K562 (cell line): ENCODE measurements at regions not wholly inside any gene's neighbourhood (a gene's known extent, or its start where the extent isn't known, plus 50 kb on each side); places are given as distances from the start of the nearest gene placed in this dataset.
A peak's percentile ranks its signal among the peaks of the same experiment; 100 is the strongest.

Source experiments
- ATAC-seq: fragments of 200-7000 bp; cut with Tn5 transposase; 3 replicates; pipeline ENCODE4 v1.9.1; 2020; ENCODE audit warnings: moderate library complexity
- BruUV-seq: library from RNA; stranded (reverse); fragments of 400-500 nt; replicated peaks from 2 replicates; lab custom pipeline; 2021; lab: Mats Ljungman, UMichigan
- CTCF ChIA-PET: fragments of 300-600 bp; formaldehyde crosslinking; extraction: SDS; loops from one replicate; lab custom pipeline; 2021; ENCODE audit warnings: low intra/inter-chr PET ratio; lab: Yijun Ruan, JAX
- POLR2A ChIA-PET: fragments of 300-600, 350-650 bp; sonication (Branson Sonifier 250); formaldehyde crosslinking; extraction: SDS; loops from one replicate; lab custom pipeline; 2021; ENCODE audit warnings: antibody characterized with exemption, inconsistent platforms; lab: Yijun Ruan, JAX
- DNase-seq, 4 experiments: peaks; one replicate each; pipeline versions ENCODE4 v3.0.0 to v3.0.0-alpha.2; 2011 to 2018; ENCODE audit warnings: low spot score in 3 of 4, mixed read lengths in 3 of 4; ENCODE audit errors: extremely low read depth in 1 of 4
- FAIRE-seq: peaks from 2 replicates; lab custom pipeline; 2011; peaks lifted over from hg19 to GRCh38; lab: Jason Lieb, UNC
- H2AFZ ChIP-seq: 2 replicates; pipeline ENCODE4 v1.6.0; 2011; ENCODE audit warnings: low read depth, low read length, control low read depth, inconsistent platforms
- H3K27ac ChIP-seq: fragments of 200-600 bp; 3 replicates; pipeline ENCODE4 v1.8.0; 2011; ENCODE audit warnings: low read depth, mild to moderate bottlenecking, control low read depth, inconsistent platforms, low read length, moderate library complexity, mixed read lengths; ENCODE audit errors: extremely low read depth
- H3K27me3 ChIP-seq, 2 experiments: fragments of 300-600 bp in 1 of 2; 2 replicates in 1 of 2; 3 replicates in 1 of 2; pipeline versions ENCODE4 v1.6.0 to v1.8.0; 2011; ENCODE audit warnings: inconsistent platforms in 2 of 2, low read length in 2 of 2, mild to moderate bottlenecking in 1 of 2, mixed read lengths in 1 of 2, moderate library complexity in 1 of 2; ENCODE audit not compliant: control insufficient read depth in 2 of 2, insufficient read depth in 2 of 2
- H3K36me3 ChIP-seq: fragments of 300-600 bp; 3 replicates; pipeline ENCODE4 v1.8.0; 2011; ENCODE audit warnings: mild to moderate bottlenecking, low read length, inconsistent platforms; ENCODE audit not compliant: control insufficient read depth, insufficient read depth
- H3K4me1 ChIP-seq, 2 experiments: fragments of 200-600 bp in 1 of 2; replicated peaks in 1 of 2; 2 replicates in 1 of 2; 3 replicates in 1 of 2; pipeline versions ENCODE4 v1.5.1 to v1.8.0; 2011; ENCODE audit warnings: inconsistent platforms in 2 of 2, low read length in 2 of 2, mild to moderate bottlenecking in 1 of 2, mixed read lengths in 1 of 2, moderate library complexity in 1 of 2; ENCODE audit not compliant: control insufficient read depth in 2 of 2, insufficient read depth in 2 of 2
- H3K4me2 ChIP-seq: 2 replicates; pipeline ENCODE4 v1.6.1; 2011; ENCODE audit warnings: low read length, control low read depth, inconsistent platforms, mixed read lengths; ENCODE audit not compliant: insufficient read depth
- H3K4me3 ChIP-seq: fragments of 200-600 bp; sonication (generic), shearing (Covaris generic); 2 replicates; pipeline ENCODE4 v1.5.1; 2016; ENCODE audit warnings: control low read depth, inconsistent platforms
- H3K79me2 ChIP-seq: fragments of 200-600 bp; 3 replicates; pipeline ENCODE4 v1.8.0; 2011; ENCODE audit warnings: low read length, inconsistent platforms; ENCODE audit not compliant: control insufficient read depth, insufficient read depth
- H3K9ac ChIP-seq, 2 experiments: 2 replicates each; pipeline versions ENCODE4 v1.6.0 to v1.6.1; 2011; ENCODE audit warnings: low read depth in 2 of 2, low read length in 2 of 2, control low read depth in 1 of 2, inconsistent platforms in 1 of 2, mild to moderate bottlenecking in 1 of 2, mixed read lengths in 1 of 2; ENCODE audit not compliant: insufficient read depth in 1 of 2
- H3K9me1 ChIP-seq: one replicate; pipeline ENCODE4 v1.6.0; 2011; ENCODE audit warnings: inconsistent platforms, mild to moderate bottlenecking, low read length, moderate library complexity; ENCODE audit not compliant: control insufficient read depth, insufficient read depth
- H3K9me3 ChIP-seq: replicated peaks from 2 replicates; pipeline ENCODE4 v1.5.1; 2011; ENCODE audit warnings: low read depth, low read length, inconsistent platforms; ENCODE audit not compliant: control insufficient read depth, insufficient read depth
- H4K20me1 ChIP-seq: replicated peaks from 2 replicates; pipeline ENCODE4 v1.6.1; 2011; ENCODE audit warnings: low read length, inconsistent platforms, mixed read lengths; ENCODE audit not compliant: control insufficient read depth, insufficient read depth
- AFF4 ChIP-seq: sonication (generic); formaldehyde crosslinking; IDR thresholded peaks from 2 replicates; pipeline ENCODE4 v1.8.0; 2023; ENCODE audit warnings: mild to moderate bottlenecking, missing genetic modification reagents
- ATF7 ChIP-seq: fragments of 450-650 bp; IDR thresholded peaks from 2 replicates; pipeline ENCODE4 v1.7.1; 2014; ENCODE audit warnings: mild to moderate bottlenecking, moderate library complexity
- CBFA2T2 ChIP-seq: fragments of 450-650 bp; conservative IDR thresholded peaks from 2 replicates; pipeline ENCODE4 v1.6.1; 2017; ENCODE audit warnings: mild to moderate bottlenecking
- FOXJ3 ChIP-seq: sonication (generic); formaldehyde crosslinking; IDR thresholded peaks from 2 replicates; pipeline ENCODE4 v1.4.0; 2020; ENCODE audit warnings: mild to moderate bottlenecking, missing genetic modification reagents
- IFI16 ChIP-seq: fragments of 250-450 bp; sonication (Bioruptor Pico); IDR thresholded peaks from 2 replicates; pipeline ENCODE4 v2.1.2; 2022; ENCODE audit warnings: mild to moderate bottlenecking, inconsistent platforms
- MTA3 ChIP-seq: fragments of 450-650 bp; formaldehyde crosslinking; IDR thresholded peaks from 2 replicates; pipeline ENCODE4 v1.6.1; 2017; ENCODE audit warnings: mild to moderate bottlenecking, borderline replicate concordance
- RCOR1 ChIP-seq, 2 experiments: IDR thresholded peaks; 2 replicates each; pipeline ENCODE4 v1.6.1; 2012; ENCODE audit warnings: low read depth in 2 of 2, low read length in 2 of 2, borderline replicate concordance in 1 of 2, improper control_type of control experiment in 1 of 2
- SAFB ChIP-seq: fragments of 200-400 bp; formaldehyde crosslinking; IDR thresholded peaks from 2 replicates; pipeline ENCODE4 v1.6.1; 2017; ENCODE audit warnings: low read depth, low read length, borderline replicate concordance
- STAT5B ChIP-seq: fragments of 250-450 bp; sonication (Bioruptor Pico); IDR thresholded peaks from 2 replicates; pipeline ENCODE4 v1.8.0; 2021; ENCODE audit warnings: mild to moderate bottlenecking, inconsistent platforms
- ZFP36 ChIP-seq: fragments of 150-350 bp; IDR thresholded peaks from 2 replicates; pipeline ENCODE4 v1.6.1; 2018; ENCODE audit warnings: low read length, low read depth; ENCODE audit not compliant: partially characterized antibody
- ZNF23 ChIP-seq: fragments of 250-450 bp; sonication (Bioruptor Pico); IDR thresholded peaks from 2 replicates; pipeline ENCODE4 v1.4.0; 2020; ENCODE audit warnings: mild to moderate bottlenecking
- ZNF384 ChIP-seq: IDR thresholded peaks from 2 replicates; pipeline ENCODE4 v1.6.1; 2012; ENCODE audit warnings: low read depth, low read length, improper control_type of control experiment
- WGBS: fragments of 100-300 bp; shearing (Covaris generic); methylation state at CpG from one replicate; pipeline ENCODE4 v1.1.6; 2016; ENCODE audit warnings: low coverage, mixed read lengths; ENCODE audit not compliant: insufficient coverage; ENCODE audit errors: missing lambda C conversion rate; 5-methylcytosine and 5-hydroxymethylcytosine counted together
- in situ Hi-C: fragments of 300-500 bp; cut with MboI; formaldehyde crosslinking; loops from 4 replicates; pipeline ENCODE4 v1.15.0; 2018; ENCODE audit warnings: inconsistent platforms, mixed read lengths
- intact Hi-C: fragments of 100-400 bp; cut with micrococcal nuclease; formaldehyde crosslinking; loops from 2 replicates; pipeline ENCODE4 v1.14.2; 2022
- TF ChIP-seq, protein P1 (sequence below), 2 experiments: fragments of 150-350 bp in 1 of 2; IDR thresholded peaks; 2 replicates each; pipeline ENCODE4 v1.6.1; 2012 to 2016; ENCODE audit warnings: low read depth in 2 of 2, low read length in 2 of 2, mild to moderate bottlenecking in 1 of 2, moderate library complexity in 1 of 2
- TF ChIP-seq, protein P2 (sequence below): fragments of 450-650 bp; IDR thresholded peaks from 2 replicates; pipeline ENCODE4 v1.6.1; 2016; ENCODE audit warnings: low read depth, mild to moderate bottlenecking, moderate library complexity

DNA sequence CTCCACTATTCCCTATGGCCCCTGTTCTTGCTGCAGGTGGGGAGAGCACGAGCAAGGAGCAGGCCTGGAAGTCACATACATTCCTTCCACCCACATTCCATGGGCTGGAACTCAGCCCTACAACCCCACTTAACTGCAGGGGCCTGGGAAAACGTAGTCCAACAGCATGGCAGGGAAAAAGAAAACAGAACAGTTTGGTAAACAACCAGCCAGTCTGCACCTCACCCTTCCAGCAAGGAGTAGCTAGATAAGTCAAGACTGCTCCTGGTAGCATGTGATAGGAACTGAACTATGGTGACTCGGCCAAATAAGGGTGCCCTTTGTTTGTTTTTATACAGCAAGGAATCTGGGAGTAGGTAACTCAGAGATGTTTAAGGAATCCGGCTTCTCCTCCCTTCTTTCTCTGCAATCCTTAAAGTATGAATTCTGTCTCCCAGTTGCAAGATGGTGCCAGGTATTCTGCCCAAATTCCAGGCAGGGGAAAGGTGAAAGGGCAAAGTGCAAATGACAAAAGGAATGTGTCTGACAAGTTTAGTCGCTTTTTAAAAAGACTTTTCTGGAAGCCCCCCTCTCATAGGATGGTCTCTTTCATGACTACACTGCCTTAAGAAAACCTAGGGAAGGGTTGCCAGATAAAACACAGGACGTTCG is 311.7 kb upstream of the NEBL start:
- Histone ChIP-seq H3K4me3 (no peak overlapping the region), H3K9me3 (peaks cover 11% of the 10 kb centered on the region), H3K9me1 (no peaks in the 10 kb centered on the region), H3K36me3 (no peaks in the 10 kb centered on the region), H2AFZ (peak overlapping the region; percentile 80), H3K27ac (peak overlapping the region; percentile 83), H3K79me2 (no peaks in the 10 kb centered on the region), H3K9ac (peak overlapping the region in 1 of 2 experiments; percentile 48; a peak in 2 of 4 replicates), H4K20me1 (no peaks in the 10 kb centered on the region), H3K4me1 (peaks cover 0 to 30% of the 10 kb centered on the region in 2 experiments; a peak in 2 of 5 replicates), H3K27me3 (no peaks in the 10 kb centered on the region), H3K4me2 (peak overlapping the region; percentile 63)
- in situ Hi-C loops (no loop called here), intact Hi-C loops (no loop called here)
- POLR2A ChIA-PET, result interaction anchor here (1.0 kb wide), 1 partner anchor 14 kb away, joined by 4 read pairs; no protein-coding TSS in a partner anchor
- BruUV-seq, result no TSS peak
- ATAC-seq (peak; percentile 89), FAIRE-seq (peak; percentile 84), DNase-seq (peak; percentile 41 to 74 (median 62))
- WGBS, result 17% methylated on average over 7 of the region's 7 CpGs
- CTCF ChIA-PET, result no interaction called here
- peak; percentile 86 for TF ChIP-seq CBFA2T2
- TF ChIP-seq STAT5B (CRISPR knock-in tag), result no peak
- TF ChIP-seq ZNF384, result peak; percentile 18; the same call in 1 of the 2 replicates
- TF ChIP-seq ZFP36, result no peak
- TF ChIP-seq IFI16 (CRISPR knock-in tag), result no peak
- TF ChIP-seq AFF4, result no peak
- 0 out of 2 replicates have a peak, but pooled peaks have one; percentile 25 for TF ChIP-seq ATF7
- peak; percentile 80 for TF ChIP-seq MTA3
- no peak for TF ChIP-seq FOXJ3 (CRISPR knock-in tag)
- TF ChIP-seq, protein P1, sequence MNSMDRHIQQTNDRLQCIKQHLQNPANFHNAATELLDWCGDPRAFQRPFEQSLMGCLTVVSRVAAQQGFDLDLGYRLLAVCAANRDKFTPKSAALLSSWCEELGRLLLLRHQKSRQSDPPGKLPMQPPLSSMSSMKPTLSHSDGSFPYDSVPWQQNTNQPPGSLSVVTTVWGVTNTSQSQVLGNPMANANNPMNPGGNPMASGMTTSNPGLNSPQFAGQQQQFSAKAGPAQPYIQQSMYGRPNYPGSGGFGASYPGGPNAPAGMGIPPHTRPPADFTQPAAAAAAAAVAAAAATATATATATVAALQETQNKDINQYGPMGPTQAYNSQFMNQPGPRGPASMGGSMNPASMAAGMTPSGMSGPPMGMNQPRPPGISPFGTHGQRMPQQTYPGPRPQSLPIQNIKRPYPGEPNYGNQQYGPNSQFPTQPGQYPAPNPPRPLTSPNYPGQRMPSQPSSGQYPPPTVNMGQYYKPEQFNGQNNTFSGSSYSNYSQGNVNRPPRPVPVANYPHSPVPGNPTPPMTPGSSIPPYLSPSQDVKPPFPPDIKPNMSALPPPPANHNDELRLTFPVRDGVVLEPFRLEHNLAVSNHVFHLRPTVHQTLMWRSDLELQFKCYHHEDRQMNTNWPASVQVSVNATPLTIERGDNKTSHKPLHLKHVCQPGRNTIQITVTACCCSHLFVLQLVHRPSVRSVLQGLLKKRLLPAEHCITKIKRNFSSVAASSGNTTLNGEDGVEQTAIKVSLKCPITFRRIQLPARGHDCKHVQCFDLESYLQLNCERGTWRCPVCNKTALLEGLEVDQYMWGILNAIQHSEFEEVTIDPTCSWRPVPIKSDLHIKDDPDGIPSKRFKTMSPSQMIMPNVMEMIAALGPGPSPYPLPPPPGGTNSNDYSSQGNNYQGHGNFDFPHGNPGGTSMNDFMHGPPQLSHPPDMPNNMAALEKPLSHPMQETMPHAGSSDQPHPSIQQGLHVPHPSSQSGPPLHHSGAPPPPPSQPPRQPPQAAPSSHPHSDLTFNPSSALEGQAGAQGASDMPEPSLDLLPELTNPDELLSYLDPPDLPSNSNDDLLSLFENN (IDR thresholded peaks at IDR 0.05; ENCODE audit: low read depth in 2 of 2, low read length in 2 of 2), result peak in 1 of 2 experiments; percentile 79; a peak in 2 of 4 replicates
- TF ChIP-seq, protein P2, sequence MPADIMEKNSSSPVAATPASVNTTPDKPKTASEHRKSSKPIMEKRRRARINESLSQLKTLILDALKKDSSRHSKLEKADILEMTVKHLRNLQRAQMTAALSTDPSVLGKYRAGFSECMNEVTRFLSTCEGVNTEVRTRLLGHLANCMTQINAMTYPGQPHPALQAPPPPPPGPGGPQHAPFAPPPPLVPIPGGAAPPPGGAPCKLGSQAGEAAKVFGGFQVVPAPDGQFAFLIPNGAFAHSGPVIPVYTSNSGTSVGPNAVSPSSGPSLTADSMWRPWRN, result no peak
- no peak for TF ChIP-seq SAFB
- no peak for TF ChIP-seq ZNF23 (CRISPR knock-in tag)
- peak in 1 of 2 experiments; percentile 70; a peak in 1 of 4 replicates for TF ChIP-seq RCOR1 (IDR thresholded peaks at IDR 0.05; ENCODE audit: borderline replicate concordance in 1 of 2, low read depth in 2 of 2, low read length in 2 of 2)
